GM19467 (cell line): ENCODE measurements at regions not wholly inside any gene's neighbourhood (a gene's known extent, or its start where the extent isn't known, plus 50 kb on each side); places are given as distances from the start of the nearest gene placed in this dataset.

Experiments
- ATAC-seq: cut with Tn5 transposase; IDR thresholded peaks from one replicate; pipeline ENCODE4 v1.9.1; 2021; ENCODE audit warnings: mild to moderate bottlenecking, moderate library complexity; ENCODE audit not compliant: unreplicated experiment

- ATAC-seq: no peak
Observed at GRCh38 chr3:120838441-120839091, 69.4 kb upstream of the STXBP5L start.

GRCh38 chr3:120839120-120839519 is 68.9 kb upstream of the STXBP5L start:
- ATAC-seq: no peak

GRCh38 chr3:120841264-120841663 is 66.7 kb upstream of the STXBP5L start:
- ATAC-seq: peak; percentile 80

- ATAC-seq: no peak
Observed at GRCh38 chr3:120846073-120846472, 61.9 kb upstream of the STXBP5L start.

GRCh38 chr3:120848503-120848902 is 59.5 kb upstream of the STXBP5L start:
- ATAC-seq: no peak

GRCh38 chr3:120850381-120851295 is 57.4 kb upstream of the STXBP5L start:
- no peak for ATAC-seq

GRCh38 chr3:120852412-120852811 is 55.6 kb upstream of the STXBP5L start:
- ATAC-seq: no peak

GRCh38 chr3:120853416-120853815 is 54.6 kb upstream of the STXBP5L start:
- no peak for ATAC-seq

- ATAC-seq: no peak
Observed at GRCh38 chr3:120854908-120855526, 53.0 kb upstream of the STXBP5L start.

GRCh38 chr3:120855665-120856437 is 52.2 kb upstream of the STXBP5L start:
- no peak for ATAC-seq
